Liver (tissue), 8 donors: ENCODE measurements at regions not wholly inside any gene's neighbourhood (a gene's known extent, or its start where the extent isn't known, plus 50 kb on each side); places are given as distances from the start of the nearest gene placed in this dataset.

Experiments
- DNase-seq: peaks from one replicate; pipeline ENCODE4 v3.0.0-alpha.2; 2017; ENCODE audit warnings: low spot score
- H3K27ac ChIP-seq, 2 donors: one replicate each; pipeline ENCODE4 v1.7.0; 2013; ENCODE audit warnings: inconsistent platforms in 2 of 2, low read length in 2 of 2, control low read depth in 1 of 2, low read depth in 1 of 2, mild to moderate bottlenecking in 1 of 2
- H3K27me3 ChIP-seq, 4 donors: one replicate each; pipeline versions ENCODE4 v1.6.1 to v1.7.0; 2013; ENCODE audit warnings: low read length in 3 of 4, inconsistent platforms in 1 of 4, mild to moderate bottlenecking in 1 of 4, moderate library complexity in 1 of 4; ENCODE audit not compliant: control insufficient read depth in 4 of 4, insufficient read depth in 4 of 4
- H3K36me3 ChIP-seq, 4 donors: one replicate each; pipeline versions ENCODE4 v1.6.1 to v1.7.0; 2013; ENCODE audit warnings: low read length in 3 of 4, mild to moderate bottlenecking in 3 of 4, low read depth in 1 of 4, moderate library complexity in 1 of 4; ENCODE audit not compliant: control insufficient read depth in 4 of 4, insufficient read depth in 3 of 4
- H3K4me1 ChIP-seq, 4 donors: one replicate each; pipeline versions ENCODE4 v1.6.1 to v1.7.0; 2013; ENCODE audit warnings: low read length in 3 of 4, mild to moderate bottlenecking in 3 of 4, moderate library complexity in 1 of 4; ENCODE audit not compliant: control insufficient read depth in 4 of 4, insufficient read depth in 4 of 4
- H3K4me3 ChIP-seq, 3 donors: one replicate each; pipeline versions ENCODE4 v1.6.1 to v1.7.0; 2013; ENCODE audit warnings: low read length in 3 of 3, control low read depth in 1 of 3, low read depth in 1 of 3, mild to moderate bottlenecking in 1 of 3
- H3K9ac ChIP-seq, 2 donors: one replicate each; pipeline ENCODE4 v1.7.0; 2013; ENCODE audit warnings: low read length in 2 of 2, mild to moderate bottlenecking in 2 of 2, moderate library complexity in 2 of 2, control low read depth in 1 of 2, low read depth in 1 of 2
- H3K9me3 ChIP-seq, 4 donors: one replicate each; pipeline versions ENCODE4 v1.6.1 to v1.7.0; 2013; ENCODE audit warnings: low read length in 3 of 4; ENCODE audit not compliant: control insufficient read depth in 4 of 4
- CTCF ChIP-seq: fragments of 150-350 bp; IDR thresholded peaks from 2 replicates; pipeline ENCODE4 v1.5.1; 2017; ENCODE audit warnings: improper control_type of control experiment, low read depth, low read length; ENCODE audit not compliant: missing input control
- FOXA1 ChIP-seq: IDR thresholded peaks from 2 replicates; pipeline ENCODE4 v1.6.1; 2016; ENCODE audit warnings: antibody characterized with exemption
- FOXA2 ChIP-seq: IDR thresholded peaks from 2 replicates; pipeline ENCODE4 v1.6.1; 2016; ENCODE audit warnings: antibody characterized with exemption
- GABPA ChIP-seq, 2 donors: IDR thresholded peaks in 1 of 2; conservative IDR thresholded peaks in 1 of 2; 2 replicates each; pipeline ENCODE4 v1.6.1; 2016; ENCODE audit warnings: antibody characterized with exemption in 2 of 2, mild to moderate bottlenecking in 1 of 2, moderate library complexity in 1 of 2
- HNF4G ChIP-seq: IDR thresholded peaks from 2 replicates; pipeline ENCODE4 v1.6.1; 2016; ENCODE audit warnings: antibody characterized with exemption
- JUND ChIP-seq, 2 donors: IDR thresholded peaks; 2 replicates each; pipeline ENCODE4 v1.6.1; 2016; ENCODE audit warnings: antibody characterized with exemption in 2 of 2
- MAX ChIP-seq: IDR thresholded peaks from 2 replicates; pipeline ENCODE4 v1.6.1; 2016; ENCODE audit warnings: antibody characterized with exemption
- NR2F2 ChIP-seq: IDR thresholded peaks from 2 replicates; pipeline ENCODE4 v1.6.1; 2016; ENCODE audit warnings: antibody characterized with exemption
- RAD21 ChIP-seq, 2 donors: IDR thresholded peaks; 2 replicates each; pipeline ENCODE4 v1.6.1; 2016; ENCODE audit warnings: antibody characterized with exemption in 2 of 2, mild to moderate bottlenecking in 2 of 2
- SP1 ChIP-seq: IDR thresholded peaks from 2 replicates; pipeline ENCODE4 v1.6.1; 2018; ENCODE audit warnings: antibody characterized with exemption, mild to moderate bottlenecking
- YY1 ChIP-seq: IDR thresholded peaks from 2 replicates; pipeline ENCODE4 v1.6.1; 2016; ENCODE audit warnings: antibody characterized with exemption, mild to moderate bottlenecking
- WGBS: extraction: QIAGEN DNeasy Blood & Tissue Kit; methylation state at CpG from one replicate; pipeline ENCODE4 v1.1.7; 2013; 5-methylcytosine and 5-hydroxymethylcytosine counted together
- TF ChIP-seq, protein P1 (sequence below): IDR thresholded peaks from 2 replicates; pipeline ENCODE4 v1.6.1; 2016; ENCODE audit warnings: antibody characterized with exemption, mild to moderate bottlenecking
- TF ChIP-seq, protein P2 (sequence below): IDR thresholded peaks from 2 replicates; pipeline ENCODE4 v1.6.1; 2016; ENCODE audit warnings: antibody characterized with exemption
- donor health status: healthy.
- donor health status: healthy.
- donor health status: healthy.
- donor health status: healthy.
- donor health status: healthy.

GRCh38 chr5:74460694-74461093 is 179.8 kb downstream of the ENC1 start:
- Histone ChIP-seq H3K4me1 (peaks cover 0 to 2% (median 0%) of the 10 kb centered on the region in 4 donors), H3K9ac (no peak overlapping the region), H3K27ac (no peak overlapping the region), H3K9me3 (no peaks in the 10 kb centered on the region), H3K4me3 (no peak overlapping the region), H3K27me3 (no peaks in the 10 kb centered on the region), H3K36me3 (no peaks in the 10 kb centered on the region)
- TF ChIP-seq NR2F2 (no peak), SP1 (no peak), MAX (no peak), CTCF (no peak), RAD21 (IDR thresholded peaks at IDR 0.05) (no peak), FOXA1 (no peak), YY1 (no peak), FOXA2 (no peak), HNF4G (no peak), JUND (IDR thresholded peaks at IDR 0.05) (no peak), GABPA (IDR thresholded peaks at IDR 0.05 in 1 of 2, conservative IDR thresholded peaks at IDR 0.05 in 1 of 2) (no peak)
- TF ChIP-seq, protein P1, sequence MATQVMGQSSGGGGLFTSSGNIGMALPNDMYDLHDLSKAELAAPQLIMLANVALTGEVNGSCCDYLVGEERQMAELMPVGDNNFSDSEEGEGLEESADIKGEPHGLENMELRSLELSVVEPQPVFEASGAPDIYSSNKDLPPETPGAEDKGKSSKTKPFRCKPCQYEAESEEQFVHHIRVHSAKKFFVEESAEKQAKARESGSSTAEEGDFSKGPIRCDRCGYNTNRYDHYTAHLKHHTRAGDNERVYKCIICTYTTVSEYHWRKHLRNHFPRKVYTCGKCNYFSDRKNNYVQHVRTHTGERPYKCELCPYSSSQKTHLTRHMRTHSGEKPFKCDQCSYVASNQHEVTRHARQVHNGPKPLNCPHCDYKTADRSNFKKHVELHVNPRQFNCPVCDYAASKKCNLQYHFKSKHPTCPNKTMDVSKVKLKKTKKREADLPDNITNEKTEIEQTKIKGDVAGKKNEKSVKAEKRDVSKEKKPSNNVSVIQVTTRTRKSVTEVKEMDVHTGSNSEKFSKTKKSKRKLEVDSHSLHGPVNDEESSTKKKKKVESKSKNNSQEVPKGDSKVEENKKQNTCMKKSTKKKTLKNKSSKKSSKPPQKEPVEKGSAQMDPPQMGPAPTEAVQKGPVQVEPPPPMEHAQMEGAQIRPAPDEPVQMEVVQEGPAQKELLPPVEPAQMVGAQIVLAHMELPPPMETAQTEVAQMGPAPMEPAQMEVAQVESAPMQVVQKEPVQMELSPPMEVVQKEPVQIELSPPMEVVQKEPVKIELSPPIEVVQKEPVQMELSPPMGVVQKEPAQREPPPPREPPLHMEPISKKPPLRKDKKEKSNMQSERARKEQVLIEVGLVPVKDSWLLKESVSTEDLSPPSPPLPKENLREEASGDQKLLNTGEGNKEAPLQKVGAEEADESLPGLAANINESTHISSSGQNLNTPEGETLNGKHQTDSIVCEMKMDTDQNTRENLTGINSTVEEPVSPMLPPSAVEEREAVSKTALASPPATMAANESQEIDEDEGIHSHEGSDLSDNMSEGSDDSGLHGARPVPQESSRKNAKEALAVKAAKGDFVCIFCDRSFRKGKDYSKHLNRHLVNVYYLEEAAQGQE = no peak
- TF ChIP-seq, protein P2, sequence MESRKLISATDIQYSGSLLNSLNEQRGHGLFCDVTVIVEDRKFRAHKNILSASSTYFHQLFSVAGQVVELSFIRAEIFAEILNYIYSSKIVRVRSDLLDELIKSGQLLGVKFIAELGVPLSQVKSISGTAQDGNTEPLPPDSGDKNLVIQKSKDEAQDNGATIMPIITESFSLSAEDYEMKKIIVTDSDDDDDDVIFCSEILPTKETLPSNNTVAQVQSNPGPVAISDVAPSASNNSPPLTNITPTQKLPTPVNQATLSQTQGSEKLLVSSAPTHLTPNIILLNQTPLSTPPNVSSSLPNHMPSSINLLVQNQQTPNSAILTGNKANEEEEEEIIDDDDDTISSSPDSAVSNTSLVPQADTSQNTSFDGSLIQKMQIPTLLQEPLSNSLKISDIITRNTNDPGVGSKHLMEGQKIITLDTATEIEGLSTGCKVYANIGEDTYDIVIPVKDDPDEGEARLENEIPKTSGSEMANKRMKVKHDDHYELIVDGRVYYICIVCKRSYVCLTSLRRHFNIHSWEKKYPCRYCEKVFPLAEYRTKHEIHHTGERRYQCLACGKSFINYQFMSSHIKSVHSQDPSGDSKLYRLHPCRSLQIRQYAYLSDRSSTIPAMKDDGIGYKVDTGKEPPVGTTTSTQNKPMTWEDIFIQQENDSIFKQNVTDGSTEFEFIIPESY = no peak
- 92% methylated on average over 3 of the region's 3 CpGs for WGBS
- DNase-seq = no peak

DNA sequence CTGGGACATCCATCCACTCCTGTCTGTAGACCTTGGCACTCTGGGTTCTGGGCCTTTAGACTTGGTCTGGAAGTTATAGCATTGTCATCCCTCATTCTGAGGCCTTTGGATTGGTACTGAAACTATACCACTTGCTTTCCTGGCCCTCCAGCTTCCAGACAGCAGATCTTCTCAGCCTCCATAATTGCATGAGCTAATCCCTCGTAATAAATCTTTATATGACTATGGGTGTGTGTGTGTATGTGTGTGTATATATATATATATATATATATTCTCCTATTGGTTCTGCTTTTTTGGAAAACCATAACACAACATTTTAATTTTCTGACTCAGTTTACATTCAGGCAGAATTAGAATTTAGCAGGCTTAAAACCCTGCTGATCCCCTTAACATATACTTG is 180.5 kb downstream of the ENC1 start:
- TF ChIP-seq MAX (no peak), JUND (IDR thresholded peaks at IDR 0.05) (no peak)
- no peak overlapping the region for H3K9ac ChIP-seq
- H3K27ac ChIP-seq = no peak overlapping the region
- no peaks in the 10 kb centered on the region for H3K36me3 ChIP-seq
- DNase-seq = no peak
- H3K4me3 ChIP-seq = no peak overlapping the region
- WGBS = 91% methylated on average over 1 of the region's 1 CpG
- no peaks in the 10 kb centered on the region for H3K27me3 ChIP-seq
- peaks cover 0 to 2% (median 0%) of the 10 kb centered on the region in 4 donors for H3K4me1 ChIP-seq
- H3K9me3 ChIP-seq = no peaks in the 10 kb centered on the region
